ENCODE measurements at regions not wholly inside any gene's neighbourhood (a gene's known extent, or its start where the extent isn't known, plus 50 kb on each side); places are given as distances from the start of the nearest gene placed in this dataset.

DNA sequence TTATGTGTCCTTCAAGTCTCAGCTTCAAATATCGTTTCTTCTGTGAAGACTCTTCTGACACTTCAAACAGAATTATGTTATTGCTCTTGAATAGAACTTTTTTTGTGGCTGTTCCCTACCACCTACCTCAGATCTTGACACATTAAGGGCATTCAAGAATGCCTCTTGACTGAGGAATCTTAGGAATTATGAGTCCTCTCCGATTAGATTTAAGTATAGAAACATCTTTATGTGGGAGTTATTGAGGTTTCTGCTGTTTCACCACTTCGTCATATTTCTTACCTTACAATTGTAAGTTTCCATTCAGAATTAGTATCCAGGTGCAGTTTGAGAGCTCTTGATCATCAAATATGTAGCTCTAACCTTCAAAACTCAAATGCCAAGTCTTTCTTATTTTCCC lies 324.2 kb upstream of the NUDT12 start:
- H3K4me1 Mint-ChIP-seq (ENCODE audit: unreplicated experiment) = no peaks in the 10 kb centered on the region
- no peak for TF ChIP-seq CTCF (IDR thresholded peaks at IDR 0.05; ENCODE audit: unreplicated experiment)
- no peaks in the 10 kb centered on the region for H3K9me3 Mint-ChIP-seq (ENCODE audit: unreplicated experiment)
- H3K36me3 Mint-ChIP-seq (ENCODE audit: low read depth, unreplicated experiment) = no peaks in the 10 kb centered on the region
- H3K4me3 Mint-ChIP-seq (ENCODE audit: unreplicated experiment) = no peak overlapping the region
- DNase-seq (ENCODE audit: low spot score) = no peak
- H3K27me3 Mint-ChIP-seq (ENCODE audit: unreplicated experiment) = no peaks in the 10 kb centered on the region
- no peak overlapping the region for H3K27ac Mint-ChIP-seq (ENCODE audit: unreplicated experiment)

DNA sequence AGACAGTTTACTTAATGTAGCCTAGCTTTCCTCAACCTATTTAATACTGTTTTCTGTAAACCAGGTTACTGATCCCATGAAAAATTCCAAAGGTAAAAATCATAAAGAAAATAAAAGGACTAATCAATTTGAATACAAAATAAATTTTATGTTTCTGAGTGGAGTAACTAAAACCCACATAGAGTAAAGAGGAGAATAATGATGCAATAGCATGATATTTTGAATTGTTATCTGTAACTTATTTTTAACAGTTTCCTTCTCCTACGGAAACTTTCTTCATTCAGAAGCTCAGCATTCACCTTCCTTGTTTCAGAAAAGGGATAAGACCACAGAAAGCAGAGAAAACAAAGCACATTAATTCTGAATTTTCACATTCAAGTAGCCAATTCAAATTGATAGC lies 320.6 kb upstream of the NUDT12 start:
- H3K36me3 Mint-ChIP-seq (ENCODE audit: low read depth, unreplicated experiment) = no peaks in the 10 kb centered on the region
- TF ChIP-seq CTCF (IDR thresholded peaks at IDR 0.05; ENCODE audit: unreplicated experiment) = no peak
- no peak overlapping the region for H3K27ac Mint-ChIP-seq (ENCODE audit: unreplicated experiment)
- no peak for DNase-seq (ENCODE audit: low spot score)
- H3K4me3 Mint-ChIP-seq (ENCODE audit: unreplicated experiment) = no peak overlapping the region
- no peaks in the 10 kb centered on the region for H3K9me3 Mint-ChIP-seq (ENCODE audit: unreplicated experiment)
- H3K27me3 Mint-ChIP-seq (ENCODE audit: unreplicated experiment) = no peaks in the 10 kb centered on the region
- H3K4me1 Mint-ChIP-seq (ENCODE audit: unreplicated experiment) = no peaks in the 10 kb centered on the region

DNA sequence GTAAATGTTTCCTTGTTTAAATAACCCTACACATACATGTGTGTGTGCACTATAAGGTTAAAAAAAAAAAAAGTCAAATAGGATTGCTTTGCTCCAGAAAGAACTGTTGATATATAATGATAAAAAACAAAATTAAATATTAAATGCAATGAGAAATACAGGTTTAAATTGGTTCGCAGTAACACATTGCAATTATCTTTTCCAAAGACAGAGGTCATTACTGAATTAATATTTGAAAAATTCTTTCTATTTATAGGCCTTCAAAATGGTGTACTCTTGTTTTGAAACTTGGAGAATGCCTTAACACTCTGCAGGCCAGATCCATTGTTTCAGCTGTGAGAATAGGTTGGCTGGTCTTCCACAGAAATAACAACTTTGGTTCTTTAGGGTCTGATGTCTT lies 319.0 kb upstream of the NUDT12 start:
- no peak for TF ChIP-seq CTCF (IDR thresholded peaks at IDR 0.05; ENCODE audit: unreplicated experiment)

GRCh38 chr5:103867857-103868598 lies 305.4 kb upstream of the NUDT12 start:
- Mint-ChIP-seq H3K4me3 (ENCODE audit: unreplicated experiment) (no peak overlapping the region), H3K27me3 (ENCODE audit: unreplicated experiment) (no peaks in the 10 kb centered on the region), H3K9me3 (ENCODE audit: unreplicated experiment) (no peaks in the 10 kb centered on the region), H3K4me1 (ENCODE audit: unreplicated experiment) (no peaks in the 10 kb centered on the region), H3K36me3 (ENCODE audit: low read depth, unreplicated experiment) (no peaks in the 10 kb centered on the region), H3K27ac (ENCODE audit: unreplicated experiment) (no peak overlapping the region)
- no peak for TF ChIP-seq CTCF (IDR thresholded peaks at IDR 0.05; ENCODE audit: unreplicated experiment)
- DNase-seq (ENCODE audit: low spot score) = no peak

More for the DNA sequence above, 319.0 kb upstream of the NUDT12 start:
- no peak overlapping the region for H3K27ac Mint-ChIP-seq (ENCODE audit: unreplicated experiment)
- no peak for DNase-seq (ENCODE audit: low spot score)
- H3K36me3 Mint-ChIP-seq (ENCODE audit: low read depth, unreplicated experiment) = no peaks in the 10 kb centered on the region
- no peak overlapping the region for H3K4me3 Mint-ChIP-seq (ENCODE audit: unreplicated experiment)
- H3K4me1 Mint-ChIP-seq (ENCODE audit: unreplicated experiment) = no peaks in the 10 kb centered on the region
- H3K27me3 Mint-ChIP-seq (ENCODE audit: unreplicated experiment) = no peaks in the 10 kb centered on the region
- H3K9me3 Mint-ChIP-seq (ENCODE audit: unreplicated experiment) = no peaks in the 10 kb centered on the region

- TF ChIP-seq CTCF (IDR thresholded peaks at IDR 0.05; ENCODE audit: unreplicated experiment) = no peak
- Mint-ChIP-seq H3K27ac (ENCODE audit: unreplicated experiment) (no peak overlapping the region), H3K36me3 (ENCODE audit: low read depth, unreplicated experiment) (no peaks in the 10 kb centered on the region), H3K27me3 (ENCODE audit: unreplicated experiment) (no peaks in the 10 kb centered on the region), H3K4me1 (ENCODE audit: unreplicated experiment) (no peaks in the 10 kb centered on the region), H3K9me3 (ENCODE audit: unreplicated experiment) (no peaks in the 10 kb centered on the region), H3K4me3 (ENCODE audit: unreplicated experiment) (no peak overlapping the region)
- no peak for DNase-seq (ENCODE audit: low spot score)
Measured at GRCh38 chr5:103866169-103866568, 303.6 kb upstream of the NUDT12 start.

Measured in endothelial cell (in vitro differentiated cells).